ENCODE measurements at regions not wholly inside any gene's neighbourhood (a gene's known extent, or its start where the extent isn't known, plus 50 kb on each side); places are given as distances from the start of the nearest gene placed in this dataset.

DNA sequence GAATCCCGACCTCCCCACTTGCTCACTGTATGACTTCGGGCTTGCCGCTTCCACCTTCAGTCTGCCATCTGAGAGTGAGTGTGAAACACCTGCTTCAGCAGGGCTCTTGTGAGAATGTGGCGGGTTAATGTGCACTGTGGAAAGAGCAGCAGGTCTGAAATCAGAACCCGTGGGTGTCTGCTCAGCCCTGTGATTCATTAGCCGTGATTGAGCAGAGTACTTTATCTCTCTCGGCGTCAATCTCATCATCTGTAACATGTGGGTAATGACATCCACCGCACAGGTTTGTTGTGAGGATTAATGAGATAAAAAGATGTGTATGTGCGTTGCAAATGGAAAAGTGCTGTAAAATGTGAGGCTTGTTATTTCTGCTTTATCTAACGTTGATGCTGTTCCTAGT lies 128.6 kb downstream of the LRATD1 start:
- Histone ChIP-seq H3K4me1 (ENCODE audit: control insufficient read depth in 1 of 2, insufficient read depth in 2 of 2, low read length in 2 of 2) (no peaks in the 10 kb centered on the region), H3K4me3 (replicated peaks in 1 of 2; ENCODE audit: low read depth in 1 of 2, low read length in 2 of 2) (no peak overlapping the region), H3K36me3 (ENCODE audit: control insufficient read depth in 1 of 2, insufficient read depth in 2 of 2, low read length in 2 of 2) (no peaks in the 10 kb centered on the region), H3K27ac (ENCODE audit: low read depth, low read length) (no peak overlapping the region), H3K9me2 (ENCODE audit: insufficient read depth) (no peaks in the 10 kb centered on the region), H3K4me2 (ENCODE audit: low read length) (no peak overlapping the region), H3K9me3 (ENCODE audit: control insufficient read depth in 1 of 2, insufficient read depth in 1 of 2, low read depth in 1 of 2, low read length in 2 of 2) (peaks cover 0 to 4% of the 10 kb centered on the region in 2 experiments; a peak in 2 of 4 replicates), H3K9ac (ENCODE audit: low read length) (no peak overlapping the region), H3K27me3 (ENCODE audit: insufficient read depth, low read length) (no peaks in the 10 kb centered on the region), H4K20me1 (ENCODE audit: insufficient read depth) (no peaks in the 10 kb centered on the region), H3K79me2 (ENCODE audit: insufficient read depth, low read length) (no peaks in the 10 kb centered on the region), H2AFZ (ENCODE audit: low read depth, low read length, poor library complexity, severe bottlenecking) (no peak overlapping the region)
- no TSS peak for BruUV-seq (replicated peaks)
- intact Hi-C loops (cut with micrococcal nuclease): no loop called here
- ChIA-PET CTCF (no interaction called here), POLR2A (no interaction called here), RAD21 (ENCODE audit: low non-redundant PET in 1 of 2, low total read pairs in 2 of 2, uncharacterized antibody in 2 of 2, unreplicated experiment in 2 of 2) (no interaction called here)
- no peak for ATAC-seq
- TF ChIP-seq YY1 (IDR thresholded peaks at IDR 0.05; ENCODE audit: extremely low read depth, insufficient replicate concordance, low read depth, low read length) (no peak), SRF (IDR thresholded peaks at IDR 0.05; ENCODE audit: low read depth) (no peak), RAD21 (IDR thresholded peaks at IDR 0.05; ENCODE audit: low read depth) (no peak), POLR2A (IDR thresholded peaks at IDR 0.05; ENCODE audit: borderline replicate concordance, extremely low read depth, insufficient read depth, insufficient read length) (no peak), EGR1 (IDR thresholded peaks at IDR 0.05; ENCODE audit: low read depth) (no peak), POLR2AphosphoS5 (IDR thresholded peaks at IDR 0.05; ENCODE audit: low read depth, low read length) (no peak), ZNF274 (IDR thresholded peaks at IDR 0.05; ENCODE audit: low read depth, low read length) (no peak), ELF1 (IDR thresholded peaks at IDR 0.05; ENCODE audit: borderline replicate concordance, low read depth) (no peak)
- TF ChIP-seq, protein P1, sequence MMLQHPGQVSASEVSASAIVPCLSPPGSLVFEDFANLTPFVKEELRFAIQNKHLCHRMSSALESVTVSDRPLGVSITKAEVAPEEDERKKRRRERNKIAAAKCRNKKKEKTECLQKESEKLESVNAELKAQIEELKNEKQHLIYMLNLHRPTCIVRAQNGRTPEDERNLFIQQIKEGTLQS (IDR thresholded peaks at IDR 0.05): no peak
- TF ChIP-seq, protein P2, sequence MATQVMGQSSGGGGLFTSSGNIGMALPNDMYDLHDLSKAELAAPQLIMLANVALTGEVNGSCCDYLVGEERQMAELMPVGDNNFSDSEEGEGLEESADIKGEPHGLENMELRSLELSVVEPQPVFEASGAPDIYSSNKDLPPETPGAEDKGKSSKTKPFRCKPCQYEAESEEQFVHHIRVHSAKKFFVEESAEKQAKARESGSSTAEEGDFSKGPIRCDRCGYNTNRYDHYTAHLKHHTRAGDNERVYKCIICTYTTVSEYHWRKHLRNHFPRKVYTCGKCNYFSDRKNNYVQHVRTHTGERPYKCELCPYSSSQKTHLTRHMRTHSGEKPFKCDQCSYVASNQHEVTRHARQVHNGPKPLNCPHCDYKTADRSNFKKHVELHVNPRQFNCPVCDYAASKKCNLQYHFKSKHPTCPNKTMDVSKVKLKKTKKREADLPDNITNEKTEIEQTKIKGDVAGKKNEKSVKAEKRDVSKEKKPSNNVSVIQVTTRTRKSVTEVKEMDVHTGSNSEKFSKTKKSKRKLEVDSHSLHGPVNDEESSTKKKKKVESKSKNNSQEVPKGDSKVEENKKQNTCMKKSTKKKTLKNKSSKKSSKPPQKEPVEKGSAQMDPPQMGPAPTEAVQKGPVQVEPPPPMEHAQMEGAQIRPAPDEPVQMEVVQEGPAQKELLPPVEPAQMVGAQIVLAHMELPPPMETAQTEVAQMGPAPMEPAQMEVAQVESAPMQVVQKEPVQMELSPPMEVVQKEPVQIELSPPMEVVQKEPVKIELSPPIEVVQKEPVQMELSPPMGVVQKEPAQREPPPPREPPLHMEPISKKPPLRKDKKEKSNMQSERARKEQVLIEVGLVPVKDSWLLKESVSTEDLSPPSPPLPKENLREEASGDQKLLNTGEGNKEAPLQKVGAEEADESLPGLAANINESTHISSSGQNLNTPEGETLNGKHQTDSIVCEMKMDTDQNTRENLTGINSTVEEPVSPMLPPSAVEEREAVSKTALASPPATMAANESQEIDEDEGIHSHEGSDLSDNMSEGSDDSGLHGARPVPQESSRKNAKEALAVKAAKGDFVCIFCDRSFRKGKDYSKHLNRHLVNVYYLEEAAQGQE (IDR thresholded peaks at IDR 0.05; ENCODE audit: low read depth): no peak
- DNase-seq (ENCODE audit: low read depth, low spot score): no peak
